HFFc6 (cell line): ENCODE measurements at regions not wholly inside any gene's neighbourhood (a gene's known extent, or its start where the extent isn't known, plus 50 kb on each side); places are given as distances from the start of the nearest gene placed in this dataset.
"Not testable (repeated sequence)": the region's sequence is repeated elsewhere in the genome, so short reads cannot be mapped to it uniquely, and the experiment has no call there.

Source experiments
- DNase-seq: peaks from one replicate; pipeline ENCODE4 v3.0.0-alpha.2; 2018
- H3K27ac Mint-ChIP-seq: 2 replicates; pipeline ENCODE4 v1.8.0; 2020; ENCODE audit warnings: mild to moderate bottlenecking, mixed read lengths
- H3K27me3 Mint-ChIP-seq: 2 replicates; pipeline ENCODE4 v1.8.0; 2021; ENCODE audit warnings: mild to moderate bottlenecking, moderate library complexity, mixed read lengths; ENCODE audit not compliant: insufficient read depth
- H3K36me3 Mint-ChIP-seq: 2 replicates; pipeline ENCODE4 v1.8.0; 2021; ENCODE audit warnings: low read depth, mixed read lengths
- H3K4me1 Mint-ChIP-seq: 2 replicates; pipeline ENCODE4 v1.8.0; 2020; ENCODE audit warnings: low read depth, mixed read lengths
- H3K4me3 Mint-ChIP-seq: 2 replicates; pipeline ENCODE4 v1.8.0; 2020; ENCODE audit warnings: mild to moderate bottlenecking, moderate library complexity, mixed read lengths
- H3K9me3 Mint-ChIP-seq: 2 replicates; pipeline ENCODE4 v1.8.0; 2020; ENCODE audit warnings: mild to moderate bottlenecking, mixed read lengths
- CTCF ChIP-seq: fragments of 200-600 bp; sonication (generic); IDR thresholded peaks from 2 replicates; pipeline ENCODE4 v1.5.0; 2021; ENCODE audit warnings: antibody characterized with exemption, mild to moderate bottlenecking

DNA sequence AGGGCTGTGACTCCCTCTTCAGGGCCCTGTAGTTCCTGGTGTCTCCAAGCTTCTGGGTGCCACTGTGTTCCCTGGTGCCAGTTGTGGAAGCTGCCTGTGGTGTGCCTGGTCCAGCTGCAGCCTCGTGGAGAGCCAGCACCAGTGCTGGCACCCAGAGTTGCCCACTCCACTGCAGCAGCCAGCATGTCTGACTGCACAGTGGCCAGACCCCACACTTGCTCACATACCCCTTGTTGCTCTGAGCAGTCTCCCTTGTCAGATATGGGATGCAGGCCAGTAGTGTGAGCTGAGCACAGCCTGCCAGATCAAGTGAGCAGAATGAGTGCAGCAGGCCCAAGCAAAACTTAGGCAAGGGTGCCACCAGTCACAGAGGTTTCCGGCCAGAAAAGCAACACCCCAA lies 108.6 kb downstream of the ZMAT1 start:
- no peak for TF ChIP-seq CTCF
- Mint-ChIP-seq H3K27ac (no peak overlapping the region), H3K9me3 (no peaks in the 10 kb centered on the region), H3K27me3 (peaks cover 2% of the 10 kb centered on the region; the same call in 1 of the 2 replicates), H3K36me3 (no peaks in the 10 kb centered on the region), H3K4me3 (no peak overlapping the region), H3K4me1 (no peaks in the 10 kb centered on the region)
- no peak for DNase-seq

- not testable (repeated sequence) for H3K27me3 Mint-ChIP-seq, H3K4me3 Mint-ChIP-seq, DNase-seq, H3K4me1 Mint-ChIP-seq, H3K36me3 Mint-ChIP-seq, H3K27ac Mint-ChIP-seq, H3K9me3 Mint-ChIP-seq
These were observed 114.1 kb downstream of the ZMAT1 start for GRCh38 chrX:101817739-101818138.

GRCh38 chrX:101813200-101813599 lies 118.6 kb downstream of the ZMAT1 start:
- DNase-seq: no peak
- no peak overlapping the region for H3K4me3 Mint-ChIP-seq
- no peak for TF ChIP-seq CTCF
- no peaks in the 10 kb centered on the region for H3K4me1 Mint-ChIP-seq
- H3K27ac Mint-ChIP-seq: no peak overlapping the region
- no peaks in the 10 kb centered on the region for H3K9me3 Mint-ChIP-seq
- H3K27me3 Mint-ChIP-seq: peaks cover 14% of the 10 kb centered on the region
- no peaks in the 10 kb centered on the region for H3K36me3 Mint-ChIP-seq

- H3K27me3 Mint-ChIP-seq: peaks cover 3% of the 10 kb centered on the region; the same call in 1 of the 2 replicates
- peaks cover 15% of the 10 kb centered on the region for H3K4me1 Mint-ChIP-seq
- H3K36me3 Mint-ChIP-seq: no peaks in the 10 kb centered on the region
- TF ChIP-seq CTCF: peak; percentile 72
- H3K4me3 Mint-ChIP-seq: no peak overlapping the region
- DNase-seq: no peak
- H3K9me3 Mint-ChIP-seq: no peaks in the 10 kb centered on the region
- H3K27ac Mint-ChIP-seq: no peak overlapping the region
These were observed 128.4 kb downstream of the ZMAT1 start for GRCh38 chrX:101803451-101803850.

DNA sequence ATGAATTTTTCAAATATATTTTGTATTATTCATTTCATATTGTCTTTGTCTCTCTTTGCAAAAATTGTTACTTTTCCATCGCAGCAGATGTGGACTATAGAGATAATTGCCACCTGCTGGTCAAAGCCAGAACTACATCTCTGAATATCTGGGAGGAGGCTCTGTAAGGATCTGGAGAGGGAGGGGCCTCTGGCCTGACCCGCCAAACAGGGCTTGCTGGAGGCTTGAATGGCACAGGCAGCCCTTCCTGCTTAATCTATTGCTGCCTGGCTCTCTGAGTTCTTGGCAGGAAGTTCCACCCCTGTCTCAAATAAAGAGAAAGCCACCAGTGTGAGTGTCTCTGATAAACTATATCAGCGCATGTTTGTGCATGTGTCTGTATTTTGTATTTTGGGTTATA lies 132.4 kb downstream of the ZMAT1 start:
- no peaks in the 10 kb centered on the region for H3K27me3 Mint-ChIP-seq
- peaks cover 15% of the 10 kb centered on the region for H3K4me1 Mint-ChIP-seq
- peak; percentile 83 for TF ChIP-seq CTCF
- peak; percentile 85 for DNase-seq
- no peaks in the 10 kb centered on the region for H3K36me3 Mint-ChIP-seq
- no peaks in the 10 kb centered on the region for H3K9me3 Mint-ChIP-seq
- H3K27ac Mint-ChIP-seq: no peak overlapping the region
- peak overlapping the region; percentile 86 for H3K4me3 Mint-ChIP-seq

DNA sequence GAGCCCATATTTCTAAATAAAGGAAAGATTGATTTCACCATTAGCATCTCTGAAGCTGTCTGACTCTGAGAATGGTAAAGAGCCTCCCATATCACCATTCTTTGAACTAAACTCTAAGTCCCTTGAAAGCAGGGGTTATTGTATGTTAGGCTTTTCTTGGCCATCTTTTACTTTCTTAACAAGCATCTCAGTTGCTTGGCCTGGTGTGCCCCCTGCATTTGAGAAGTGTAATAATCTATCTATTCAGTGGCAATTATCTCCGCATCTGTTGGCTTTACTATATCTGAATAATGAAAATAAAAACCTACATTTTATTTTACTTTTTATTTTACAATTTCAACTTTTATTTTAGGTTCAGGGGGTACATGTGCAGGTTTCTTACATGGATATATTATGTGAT lies 128.3 kb upstream of the ARMCX2 start:
- Mint-ChIP-seq H3K4me1 (peaks cover 5% of the 10 kb centered on the region), H3K9me3 (no peaks in the 10 kb centered on the region), H3K4me3 (no peak overlapping the region), H3K36me3 (no peaks in the 10 kb centered on the region), H3K27me3 (no peaks in the 10 kb centered on the region; the same call in 1 of the 2 replicates), H3K27ac (no peak overlapping the region)
- TF ChIP-seq CTCF: no peak
- no peak for DNase-seq
